ENCODE measurements at regions not wholly inside any gene's neighbourhood (a gene's known extent, or its start where the extent isn't known, plus 50 kb on each side); places are given as distances from the start of the nearest gene placed in this dataset.
A peak's percentile ranks its signal among the peaks of the same experiment; 100 is the strongest.

DNA sequence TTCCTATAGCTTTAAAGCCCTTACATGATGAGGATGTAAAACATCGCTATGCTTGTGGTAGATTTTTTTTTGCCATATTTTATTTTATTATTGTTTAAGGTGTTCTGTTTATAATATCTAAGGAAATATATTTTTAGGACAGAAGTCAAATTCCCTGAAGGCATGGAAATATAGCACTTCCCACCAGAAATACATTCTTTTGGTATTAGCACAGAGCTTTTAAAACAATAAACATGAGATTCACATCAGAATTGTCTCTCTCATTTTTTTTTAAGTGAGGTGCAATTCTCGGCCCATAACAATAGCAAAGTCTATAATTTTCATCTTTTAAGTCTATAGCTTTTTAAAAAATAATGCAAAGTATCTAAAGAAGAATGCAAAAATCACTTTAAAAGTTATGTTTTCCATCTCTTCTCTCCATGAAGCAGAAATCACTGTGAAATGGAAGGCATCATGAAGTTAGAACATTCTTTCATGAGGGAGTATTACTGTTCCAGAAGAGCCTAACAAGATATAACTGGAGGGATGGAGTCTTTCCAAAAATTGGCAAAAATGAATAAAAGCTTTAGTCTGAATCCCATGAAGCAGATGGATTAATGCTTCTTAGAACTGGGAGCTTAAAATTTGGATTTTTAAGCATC lies 283.6 kb upstream of the TRIB2 start:
- Histone ChIP-seq H3K9me3 (no peaks in the 10 kb centered on the region), H3K4me1 (peaks cover 3 to 41% (median 33%) of the 10 kb centered on the region in 4 donors), H3K27ac (peak overlapping the region in 1 of 4 donors; percentile 3), H3K4me3 (no peak overlapping the region), H3K36me3 (no peaks in the 10 kb centered on the region), H3K27me3 (no peaks in the 10 kb centered on the region)
- no peak for DNase-seq
- intact Hi-C loops (cut with DNase I) = no loop called here
- 82 to 90% methylated on average over 2 of the region's 2 CpGs for WGBS, 2 donors
- no peak for TF ChIP-seq EP300 (IDR thresholded peaks at IDR 0.05)
- TF ChIP-seq, protein P1, sequence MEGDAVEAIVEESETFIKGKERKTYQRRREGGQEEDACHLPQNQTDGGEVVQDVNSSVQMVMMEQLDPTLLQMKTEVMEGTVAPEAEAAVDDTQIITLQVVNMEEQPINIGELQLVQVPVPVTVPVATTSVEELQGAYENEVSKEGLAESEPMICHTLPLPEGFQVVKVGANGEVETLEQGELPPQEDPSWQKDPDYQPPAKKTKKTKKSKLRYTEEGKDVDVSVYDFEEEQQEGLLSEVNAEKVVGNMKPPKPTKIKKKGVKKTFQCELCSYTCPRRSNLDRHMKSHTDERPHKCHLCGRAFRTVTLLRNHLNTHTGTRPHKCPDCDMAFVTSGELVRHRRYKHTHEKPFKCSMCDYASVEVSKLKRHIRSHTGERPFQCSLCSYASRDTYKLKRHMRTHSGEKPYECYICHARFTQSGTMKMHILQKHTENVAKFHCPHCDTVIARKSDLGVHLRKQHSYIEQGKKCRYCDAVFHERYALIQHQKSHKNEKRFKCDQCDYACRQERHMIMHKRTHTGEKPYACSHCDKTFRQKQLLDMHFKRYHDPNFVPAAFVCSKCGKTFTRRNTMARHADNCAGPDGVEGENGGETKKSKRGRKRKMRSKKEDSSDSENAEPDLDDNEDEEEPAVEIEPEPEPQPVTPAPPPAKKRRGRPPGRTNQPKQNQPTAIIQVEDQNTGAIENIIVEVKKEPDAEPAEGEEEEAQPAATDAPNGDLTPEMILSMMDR (IDR thresholded peaks at IDR 0.05) = no peak
- TF ChIP-seq POLR2A (IDR thresholded peaks at IDR 0.05) = no peak
- TF ChIP-seq POLR2AphosphoS5 (IDR thresholded peaks at IDR 0.05) = no peak

DNA sequence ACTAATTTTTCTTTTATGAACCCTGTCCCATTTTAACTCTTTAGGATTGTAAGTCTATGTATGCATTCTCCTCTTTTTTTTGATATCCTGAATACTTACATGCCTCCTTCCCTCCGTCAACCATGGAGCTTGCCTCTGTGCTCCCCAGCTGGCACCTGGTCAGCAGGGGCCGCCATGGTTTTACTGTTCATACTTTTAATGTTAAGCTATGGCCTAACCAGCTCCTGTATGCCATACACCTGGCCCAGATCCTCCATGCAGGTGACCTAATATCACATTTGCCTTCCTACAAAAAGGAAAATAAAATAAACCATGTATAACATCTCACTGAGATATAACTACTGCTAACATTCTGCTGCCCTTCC lies 283.1 kb upstream of the TRIB2 start:
- H3K36me3 ChIP-seq = no peaks in the 10 kb centered on the region
- H3K27me3 ChIP-seq = no peaks in the 10 kb centered on the region
- TF ChIP-seq POLR2AphosphoS5 (IDR thresholded peaks at IDR 0.05) (no peak), POLR2A (IDR thresholded peaks at IDR 0.05) (no peak), EP300 (IDR thresholded peaks at IDR 0.05) (no peak)
- TF ChIP-seq, protein P1 (IDR thresholded peaks at IDR 0.05) = no peak
- no peaks in the 10 kb centered on the region for H3K9me3 ChIP-seq
- intact Hi-C loops (cut with DNase I) = no loop called here
- WGBS, 2 donors = 91 to 94% methylated on average over 2 of the region's 2 CpGs
- peak overlapping the region in 1 of 4 donors; percentile 3 for H3K27ac ChIP-seq
- peaks cover 3 to 36% (median 28%) of the 10 kb centered on the region in 4 donors for H3K4me1 ChIP-seq
- no peak overlapping the region for H3K4me3 ChIP-seq
- DNase-seq = no peak

DNA sequence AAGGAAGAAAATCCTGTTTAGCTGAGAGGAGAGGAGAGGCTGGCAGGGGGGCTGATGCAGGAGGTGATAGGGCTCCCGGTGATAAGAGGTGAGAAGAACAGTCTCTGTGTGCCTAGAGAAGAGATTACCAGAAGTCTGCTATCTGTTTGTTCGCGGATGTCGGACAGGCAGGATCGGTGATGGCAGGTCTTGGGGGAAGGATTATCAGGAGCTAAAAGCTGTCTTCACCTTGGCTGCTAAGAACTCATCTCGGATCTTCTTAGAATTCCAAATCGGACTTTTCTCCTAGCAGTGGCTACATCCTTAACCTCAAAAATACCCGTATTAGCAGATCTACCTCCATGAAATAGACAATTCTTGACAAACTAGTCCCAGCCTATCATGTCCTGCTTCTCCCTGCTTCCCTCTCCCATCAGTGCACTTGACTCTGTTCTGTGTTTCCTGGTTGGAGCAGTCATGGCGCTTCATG lies 282.1 kb upstream of the TRIB2 start:
- no peaks in the 10 kb centered on the region for H3K9me3 ChIP-seq
- DNase-seq = no peak
- no peaks in the 10 kb centered on the region for H3K36me3 ChIP-seq
- 95 to 97% methylated on average over 9 of the region's 9 CpGs for WGBS, 2 donors
- no peak overlapping the region for H3K27ac ChIP-seq
- H3K4me1 ChIP-seq = peaks cover 3 to 25% (median 18%) of the 10 kb centered on the region in 4 donors
- no peak overlapping the region for H3K4me3 ChIP-seq
- no peaks in the 10 kb centered on the region for H3K27me3 ChIP-seq
- TF ChIP-seq POLR2AphosphoS5 (IDR thresholded peaks at IDR 0.05) = no peak
- no peak for TF ChIP-seq EP300 (IDR thresholded peaks at IDR 0.05)
- TF ChIP-seq POLR2A (IDR thresholded peaks at IDR 0.05) = no peak
- TF ChIP-seq, protein P1 (IDR thresholded peaks at IDR 0.05) = no peak
- intact Hi-C loops (cut with DNase I) = no loop called here

DNA sequence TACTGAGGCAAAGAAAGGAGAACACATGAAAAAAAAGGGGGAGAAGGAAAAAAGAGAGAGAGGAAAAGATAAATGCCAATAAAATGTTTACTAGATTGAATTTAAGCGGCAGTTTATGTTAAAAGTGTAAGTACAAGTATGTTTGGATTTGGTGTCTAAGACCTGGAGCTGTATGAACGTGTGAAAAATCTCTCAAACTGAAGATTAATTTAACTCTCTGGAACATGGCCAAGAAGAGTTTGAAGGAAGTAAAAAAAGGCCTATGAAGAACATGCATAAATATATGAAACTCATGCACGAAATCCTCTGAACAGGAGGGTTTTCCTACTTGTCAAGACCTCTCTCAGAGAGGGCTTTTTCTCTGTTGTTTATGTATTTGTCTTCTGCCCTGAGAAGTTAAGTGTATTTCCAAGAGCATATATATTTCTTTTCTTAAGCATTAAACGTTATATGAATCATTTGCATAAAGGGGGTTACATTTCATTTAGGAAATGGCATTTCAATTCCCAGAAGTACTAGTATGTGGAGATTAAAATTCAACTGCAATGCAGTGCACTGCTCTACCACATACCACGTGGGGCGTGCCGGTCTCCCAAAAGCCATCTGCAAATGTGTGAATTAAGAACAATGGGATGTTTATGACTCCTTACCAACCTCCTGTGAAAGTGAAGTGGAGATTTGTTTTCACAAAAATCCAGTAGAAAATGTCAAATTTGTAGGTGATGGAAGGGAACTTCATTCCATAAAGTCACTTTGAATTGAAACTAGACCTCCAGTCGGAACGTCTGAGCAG lies 281.1 kb upstream of the TRIB2 start:
- WGBS, 2 donors = 76 to 80% methylated on average over 9 of the region's 9 CpGs
- H3K4me1 ChIP-seq = peaks cover 0 to 16% (median 11%) of the 10 kb centered on the region in 4 donors
- no peaks in the 10 kb centered on the region for H3K36me3 ChIP-seq
- H3K9me3 ChIP-seq = no peaks in the 10 kb centered on the region
- intact Hi-C loops (cut with DNase I) = no loop called here
- no peak overlapping the region for H3K4me3 ChIP-seq
- no peak for DNase-seq
- H3K27ac ChIP-seq = no peak overlapping the region
- no peaks in the 10 kb centered on the region for H3K27me3 ChIP-seq
- TF ChIP-seq, protein P1 (IDR thresholded peaks at IDR 0.05) = no peak
- TF ChIP-seq POLR2A (IDR thresholded peaks at IDR 0.05) = no peak
